Activated CD8-positive, alpha-beta memory T cell treated with anti-CD3 and anti-CD28 coated beads, Interleukin-2, amount 50 U/mL, for 1 hour (primary cell): ENCODE measurements at regions not wholly inside any gene's neighbourhood (a gene's known extent, or its start where the extent isn't known, plus 50 kb on each side); places are given as distances from the start of the nearest gene placed in this dataset.

Experiments used
- DNase-seq: peaks from one replicate; pipeline ENCODE4 v3.0.0-alpha.2; 2020; ENCODE audit errors: extremely low read depth

DNA sequence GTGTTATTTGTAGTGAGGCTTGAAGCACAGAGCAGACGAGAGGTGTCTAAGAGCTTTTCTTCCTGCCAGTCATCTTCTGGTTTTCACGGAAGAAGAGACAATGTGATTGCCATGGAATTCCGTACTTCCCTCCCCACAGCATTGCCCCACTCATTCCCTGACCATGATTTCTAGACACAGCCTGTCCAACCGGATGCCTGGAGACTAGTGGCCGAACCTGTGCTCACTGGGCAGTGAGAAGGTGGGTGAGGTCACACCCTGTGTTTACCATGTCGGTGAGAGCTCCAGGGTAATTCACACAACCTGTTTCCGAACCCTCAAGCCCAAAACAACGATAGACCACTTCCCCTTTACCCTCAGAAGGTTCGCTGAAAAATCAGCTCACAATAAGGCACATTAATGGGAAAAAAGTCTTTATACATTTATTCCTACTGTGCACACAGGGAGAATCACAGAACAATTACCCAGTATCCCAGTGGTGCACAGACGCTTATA, 271.9 kb upstream of the FMN2 start:
- DNase-seq: no peak

DNA sequence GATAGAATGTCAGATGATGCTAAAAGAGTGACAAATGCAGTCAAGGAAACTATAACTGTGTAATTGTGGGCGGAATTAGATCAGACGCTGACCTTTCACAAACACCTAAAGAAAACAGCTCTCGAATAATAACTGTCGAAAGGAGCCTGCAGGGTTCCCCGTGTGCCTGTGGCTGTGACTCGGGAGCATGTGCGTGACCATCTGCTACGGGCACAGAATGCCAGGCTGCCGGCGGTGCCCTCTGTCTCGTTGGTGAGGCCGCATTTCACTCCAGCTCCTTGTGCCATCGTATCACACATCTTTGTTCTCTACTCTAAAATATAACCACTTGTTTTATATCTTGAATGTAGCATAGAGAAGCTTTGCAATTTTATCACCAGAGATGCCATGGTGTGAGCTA, 267.8 kb upstream of the FMN2 start:
- DNase-seq: no peak

DNA sequence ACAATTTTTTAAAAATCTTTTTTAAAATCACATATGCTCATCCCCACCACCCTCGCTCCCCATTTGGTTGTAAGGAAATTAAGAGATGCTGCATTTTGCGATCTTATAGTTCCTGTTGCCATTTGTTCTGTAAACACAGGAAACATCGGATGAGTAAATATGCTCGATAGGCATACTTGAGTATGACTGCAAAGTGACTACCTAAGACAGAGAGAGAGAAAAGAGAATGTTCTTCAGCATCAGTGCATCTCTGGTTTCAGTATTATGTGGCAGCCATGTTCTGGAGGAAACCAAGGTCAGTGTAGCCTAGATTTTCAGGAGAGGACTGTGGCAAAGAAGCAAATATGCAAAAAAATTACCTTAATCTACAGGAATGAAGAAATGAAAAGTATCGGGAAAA, 265.5 kb upstream of the FMN2 start:
- DNase-seq: no peak

DNA sequence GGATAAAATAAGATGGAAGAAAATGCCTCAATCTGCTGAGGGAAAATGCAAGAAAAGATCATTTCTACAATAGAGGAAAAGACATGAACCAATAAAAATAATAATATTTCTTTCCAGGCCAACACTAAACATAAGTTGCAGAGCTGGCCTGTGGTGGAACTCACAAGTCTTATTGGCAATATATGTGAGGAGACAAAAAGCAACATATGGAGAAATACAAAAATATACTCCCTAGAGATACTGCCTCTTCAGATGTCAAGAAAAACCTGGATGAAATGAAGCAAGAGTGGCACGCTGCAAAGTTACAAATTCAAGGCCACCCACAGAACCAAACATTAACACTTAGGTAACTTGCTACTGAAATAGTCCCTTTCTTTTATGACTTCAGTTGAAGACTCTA, 264.9 kb upstream of the FMN2 start:
- no peak for DNase-seq

DNA sequence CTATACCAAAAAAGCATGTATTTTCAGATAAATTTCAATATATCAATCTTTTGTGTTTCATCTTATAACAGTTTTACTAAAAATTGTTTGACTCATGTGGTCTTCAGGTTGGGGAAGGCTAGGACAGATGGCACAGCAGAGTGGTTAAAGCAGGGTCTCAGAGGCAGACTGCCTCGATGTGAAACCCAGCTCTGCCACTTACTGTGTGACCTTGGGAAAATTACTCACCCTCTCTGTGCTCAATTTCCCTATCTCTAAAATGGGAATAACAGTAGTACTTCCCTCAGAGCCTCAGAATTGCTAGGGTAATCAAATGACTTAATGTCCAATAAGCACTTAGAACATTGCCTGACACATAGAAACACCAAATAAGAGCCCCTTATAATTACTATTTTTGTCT, 262.1 kb upstream of the FMN2 start:
- no peak for DNase-seq

DNA sequence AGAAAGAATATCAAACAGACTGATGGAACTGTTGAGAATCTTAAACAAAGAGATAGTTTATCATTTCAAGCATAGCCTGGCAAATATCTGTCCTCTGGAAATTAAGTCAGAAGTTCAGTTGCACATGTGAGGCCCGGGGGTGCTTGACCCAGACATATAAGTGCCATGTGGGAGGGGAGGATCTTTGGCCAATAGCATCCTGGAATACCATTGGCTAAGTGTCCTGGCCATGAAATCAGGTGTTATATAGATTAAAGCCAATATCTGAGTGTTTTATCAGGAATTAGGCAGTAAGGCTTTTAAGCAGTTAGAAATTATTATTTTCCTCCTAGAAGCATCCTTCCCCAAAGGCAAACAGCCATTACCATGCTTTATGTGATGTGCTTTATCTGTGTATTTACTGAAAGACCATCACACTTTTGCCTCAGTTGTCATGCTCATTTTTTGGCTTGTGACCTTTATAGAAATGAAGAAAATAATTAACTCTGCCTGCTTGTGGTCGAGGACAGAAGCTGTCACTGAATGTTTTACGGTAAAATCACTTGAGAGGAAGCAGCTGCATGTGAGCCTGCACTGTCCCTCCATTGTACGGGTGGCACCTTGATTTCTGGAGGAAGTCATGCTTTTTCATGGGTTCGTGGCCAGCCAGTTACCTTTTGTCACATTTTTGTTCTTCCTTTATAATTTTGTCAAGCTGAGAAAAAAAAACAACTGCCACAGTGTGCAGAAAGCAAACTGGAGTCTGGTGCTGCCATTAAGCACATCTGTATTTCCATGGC, 259.9 kb upstream of the FMN2 start:
- no peak for DNase-seq

DNA sequence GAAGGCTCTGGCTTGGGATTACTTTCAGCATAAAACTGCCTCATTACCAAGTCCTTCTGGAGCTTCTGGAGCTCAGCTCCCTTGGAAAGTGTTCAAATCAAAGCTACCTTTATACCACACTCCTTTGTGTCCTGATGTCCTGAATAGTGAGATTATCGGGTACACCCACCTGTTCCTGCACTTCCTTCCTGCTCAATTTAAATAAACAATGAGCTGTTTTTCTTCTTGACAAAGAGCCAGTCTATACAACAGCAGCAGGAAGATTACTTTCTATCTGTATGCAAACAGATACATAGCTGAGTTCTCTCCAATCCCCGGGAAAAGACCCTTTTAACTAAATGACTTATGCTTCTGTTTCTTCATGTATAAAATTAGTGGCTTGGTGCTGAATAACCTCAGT, 258.0 kb upstream of the FMN2 start:
- DNase-seq: no peak

DNA sequence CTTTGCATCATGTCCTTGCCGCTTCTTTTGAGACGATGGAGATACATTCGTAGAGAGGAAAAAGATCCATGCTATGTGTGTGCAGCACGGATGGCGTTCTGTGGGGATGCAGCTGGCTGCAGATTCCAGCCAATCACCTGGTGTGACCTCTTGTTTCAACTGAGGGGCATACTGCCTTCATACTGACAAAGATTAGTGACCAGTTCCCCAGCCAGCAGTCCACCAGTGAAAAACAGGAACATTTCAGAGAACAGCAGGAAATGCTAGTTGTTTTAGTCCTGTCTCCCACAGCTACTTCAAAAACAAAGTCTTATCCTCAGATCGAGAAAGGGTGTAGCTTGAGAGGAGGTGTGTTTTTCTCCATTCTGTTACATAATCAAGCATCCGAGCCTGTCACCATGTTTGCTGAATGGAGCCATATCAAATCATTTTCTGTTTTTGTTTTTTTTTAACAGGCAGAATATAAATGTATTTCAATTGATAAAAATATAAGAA, 255.7 kb upstream of the FMN2 start:
- DNase-seq: no peak

DNA sequence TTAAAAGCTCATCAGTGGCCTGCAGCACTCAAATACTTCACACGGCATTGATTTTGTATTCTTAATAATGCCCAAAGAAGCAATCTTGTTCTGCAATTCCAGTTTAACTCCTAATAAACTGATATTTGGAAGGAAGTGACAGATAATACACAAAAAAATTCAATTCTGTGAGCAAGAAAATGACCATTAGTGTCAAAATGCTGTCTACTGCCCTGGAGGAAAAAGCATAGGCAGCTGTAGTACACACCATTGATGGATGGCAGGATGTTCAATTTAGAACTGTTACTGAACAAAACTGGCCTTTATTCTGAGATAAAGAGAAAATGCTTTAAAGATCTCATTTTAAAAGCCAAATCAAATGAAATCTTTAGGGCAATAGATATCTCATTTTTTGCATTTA, 251.3 kb upstream of the FMN2 start:
- no peak for DNase-seq

DNA sequence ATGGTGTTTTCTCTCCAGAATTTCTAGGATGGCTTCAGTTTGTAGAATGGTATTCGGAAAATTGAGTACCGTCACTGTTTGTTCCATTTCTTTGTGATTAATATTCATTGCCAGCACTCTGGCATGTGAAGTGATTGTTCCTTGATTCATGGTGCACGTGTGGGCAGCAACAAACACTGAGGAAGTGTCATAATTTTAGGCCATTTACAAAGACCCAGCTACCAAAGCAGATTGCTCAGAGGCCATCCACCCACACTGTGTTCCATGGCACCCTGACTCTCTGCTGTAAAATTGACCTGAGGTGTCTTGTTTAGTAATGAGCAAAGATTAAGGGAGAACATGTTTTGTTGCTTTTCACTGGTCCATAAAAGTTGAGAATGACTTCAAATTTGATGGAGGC, 250.9 kb upstream of the FMN2 start:
- DNase-seq: no peak

DNA sequence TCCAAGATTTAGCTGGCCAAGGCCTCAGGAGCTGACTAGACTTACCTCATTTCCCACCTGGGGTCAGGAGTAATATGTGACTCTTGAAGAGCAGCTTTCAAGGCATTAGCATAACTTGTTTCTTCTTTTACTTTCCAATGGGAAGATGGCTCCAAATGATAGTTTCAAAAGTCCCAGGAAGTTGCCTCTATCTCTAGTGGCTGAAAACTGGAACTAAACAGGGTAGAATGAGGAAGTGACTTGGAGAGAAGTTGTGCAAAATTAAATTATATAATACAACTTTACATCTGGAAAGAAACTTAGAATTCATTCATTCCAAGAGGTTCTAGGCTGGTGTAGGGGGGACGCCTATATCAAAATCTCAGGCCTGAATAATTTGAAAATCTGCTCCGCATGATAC, 250.1 kb upstream of the FMN2 start:
- DNase-seq: no peak

DNA sequence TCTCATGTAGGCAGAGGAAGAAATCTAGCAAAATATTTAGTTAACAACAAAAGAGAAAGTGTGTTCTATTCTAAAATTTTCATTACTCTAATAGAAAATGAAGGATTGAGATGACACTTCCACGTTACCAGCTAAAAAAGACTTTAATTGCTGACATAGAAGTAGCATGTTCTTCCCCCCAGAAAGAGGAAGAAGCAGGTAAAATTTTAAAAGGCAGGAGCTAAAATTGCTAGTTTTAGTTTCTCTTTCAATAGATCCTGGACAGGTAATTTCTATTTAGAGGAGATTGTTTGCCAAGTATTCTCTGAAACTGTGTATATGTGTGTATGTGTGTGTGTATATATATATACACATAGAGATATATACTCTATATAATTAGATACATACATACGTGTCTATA, 248.1 kb upstream of the FMN2 start:
- no peak for DNase-seq

DNA sequence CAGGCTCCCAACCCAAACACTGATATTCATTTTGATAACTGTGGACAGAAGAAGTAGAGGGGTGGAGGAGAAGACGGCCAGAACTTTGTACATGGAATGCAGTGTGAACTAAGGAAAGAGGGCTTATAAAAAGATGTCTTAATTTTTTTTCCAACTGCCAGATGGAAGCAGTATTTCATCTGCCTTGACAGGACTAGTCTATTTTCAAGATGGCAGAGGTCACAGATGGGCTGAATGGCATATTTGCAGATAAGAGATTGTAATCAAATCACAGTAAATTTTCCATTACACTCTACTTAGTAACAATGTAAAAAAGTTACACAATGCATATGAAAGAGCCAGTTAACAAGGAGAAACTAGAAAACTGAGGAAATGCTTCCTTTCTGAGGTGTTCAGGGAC, 246.8 kb upstream of the FMN2 start:
- DNase-seq: no peak

DNA sequence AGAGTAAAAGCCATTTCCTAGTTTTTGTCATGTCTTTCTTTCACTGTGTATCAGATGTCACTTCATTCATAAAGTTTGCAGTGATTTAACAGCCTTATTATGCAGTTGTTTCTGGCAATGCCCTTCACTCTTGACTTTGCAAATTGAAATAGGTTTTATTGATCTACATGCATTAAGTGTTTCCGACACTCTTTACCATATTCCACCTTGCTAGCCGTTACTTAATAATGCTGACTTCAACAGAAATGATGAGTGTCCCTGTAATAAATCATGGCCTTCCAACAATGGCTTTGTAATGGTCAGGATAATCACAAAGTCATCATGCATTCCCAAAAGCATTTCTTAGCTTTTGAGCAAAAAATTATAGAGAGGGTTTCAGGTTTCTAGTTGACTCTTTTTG, 236.8 kb upstream of the FMN2 start:
- DNase-seq: no peak

DNA sequence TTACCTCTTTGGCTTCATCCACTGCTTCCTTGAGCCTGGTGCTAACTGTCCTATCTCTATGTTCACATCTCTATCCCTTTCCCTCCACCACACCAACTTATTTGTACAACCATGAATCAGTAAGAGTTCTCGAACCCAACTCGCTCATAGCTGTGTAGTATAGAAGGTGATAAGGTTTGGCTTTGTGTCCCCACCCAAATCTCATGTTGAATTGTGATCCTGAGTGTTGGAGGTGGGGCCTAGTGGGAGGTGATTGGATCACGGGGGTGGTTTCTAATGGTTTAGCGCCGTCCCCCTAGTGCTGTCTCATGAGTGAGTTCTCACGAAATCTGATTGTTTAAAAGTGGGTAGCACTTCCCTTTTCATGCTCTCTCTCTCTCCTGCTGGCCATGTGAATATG, 235.6 kb upstream of the FMN2 start:
- no peak for DNase-seq

DNA sequence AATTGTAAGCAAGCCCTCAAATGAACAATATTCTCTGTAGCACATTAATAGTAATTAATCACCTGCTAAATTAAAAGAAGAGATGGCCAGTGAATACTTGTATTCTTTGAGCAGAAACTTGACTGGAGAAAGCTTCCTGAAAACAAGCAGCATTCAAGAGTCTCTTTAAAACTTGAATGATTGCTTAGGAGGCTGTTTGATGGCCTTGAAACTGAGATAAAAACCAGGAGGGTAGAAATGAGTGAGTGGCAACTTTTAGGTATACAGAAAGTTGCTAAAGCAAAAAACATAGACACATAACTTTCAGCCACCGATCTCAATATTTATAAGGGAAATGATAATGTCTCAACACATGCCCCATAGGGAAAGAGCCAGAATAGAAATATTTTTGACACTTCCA, 234.8 kb upstream of the FMN2 start:
- DNase-seq: no peak

DNA sequence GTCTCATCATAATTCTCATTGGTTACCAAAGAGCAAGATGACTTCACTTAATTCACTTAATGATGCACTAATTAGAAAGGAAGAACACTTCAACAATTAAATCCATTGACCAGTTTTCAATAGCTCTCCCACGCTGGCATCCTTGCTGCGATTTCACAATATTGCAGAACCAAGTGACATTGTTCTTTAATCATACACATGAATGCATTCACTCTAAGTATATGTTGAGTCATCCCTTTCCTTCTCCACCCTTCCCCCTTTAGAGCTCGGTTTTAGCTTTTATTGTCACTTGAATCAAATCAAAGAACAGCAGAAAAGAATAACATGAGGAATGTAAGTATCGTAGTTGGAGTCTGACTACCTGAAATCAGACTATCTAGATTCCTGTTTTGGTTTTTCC, 233.6 kb upstream of the FMN2 start:
- DNase-seq: no peak

DNA sequence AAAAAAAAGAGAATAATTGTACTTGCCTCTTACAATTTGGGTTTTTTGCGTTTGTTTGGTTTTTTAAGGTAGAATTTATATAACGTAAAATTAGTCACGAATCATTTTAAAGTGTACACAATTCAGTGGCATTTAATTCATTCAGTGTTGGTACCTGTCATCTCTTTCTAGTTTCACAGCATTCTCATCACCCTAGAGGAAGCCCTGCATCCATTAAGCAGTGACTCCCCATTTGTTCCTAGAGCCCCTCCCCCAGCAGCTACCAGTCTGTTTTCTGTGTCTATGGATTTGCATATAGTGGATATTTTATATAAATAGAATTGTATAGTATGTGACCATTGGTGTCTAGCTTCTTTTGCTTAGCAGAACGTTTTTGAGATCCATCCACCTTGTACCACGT, 233.2 kb upstream of the FMN2 start:
- no peak for DNase-seq

DNA sequence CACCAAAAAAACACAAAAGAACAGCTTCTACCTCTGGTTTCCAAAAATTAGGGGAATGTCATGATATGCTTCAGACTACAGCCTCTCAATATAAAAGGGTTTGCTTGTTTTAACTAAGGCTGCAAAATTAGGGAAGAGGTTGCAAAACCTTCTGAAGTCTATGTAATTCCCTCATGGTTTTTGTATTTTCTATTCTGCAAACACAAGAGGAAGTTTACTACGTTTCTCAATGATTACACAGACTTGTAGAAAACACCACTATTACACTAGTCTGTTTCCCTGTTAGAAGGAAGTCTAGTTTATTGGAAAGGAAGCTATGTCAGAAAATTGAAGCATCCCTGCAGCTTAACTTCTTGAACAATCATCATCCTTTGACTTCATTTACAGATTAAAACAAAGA, 229.7 kb upstream of the FMN2 start:
- no peak for DNase-seq

DNA sequence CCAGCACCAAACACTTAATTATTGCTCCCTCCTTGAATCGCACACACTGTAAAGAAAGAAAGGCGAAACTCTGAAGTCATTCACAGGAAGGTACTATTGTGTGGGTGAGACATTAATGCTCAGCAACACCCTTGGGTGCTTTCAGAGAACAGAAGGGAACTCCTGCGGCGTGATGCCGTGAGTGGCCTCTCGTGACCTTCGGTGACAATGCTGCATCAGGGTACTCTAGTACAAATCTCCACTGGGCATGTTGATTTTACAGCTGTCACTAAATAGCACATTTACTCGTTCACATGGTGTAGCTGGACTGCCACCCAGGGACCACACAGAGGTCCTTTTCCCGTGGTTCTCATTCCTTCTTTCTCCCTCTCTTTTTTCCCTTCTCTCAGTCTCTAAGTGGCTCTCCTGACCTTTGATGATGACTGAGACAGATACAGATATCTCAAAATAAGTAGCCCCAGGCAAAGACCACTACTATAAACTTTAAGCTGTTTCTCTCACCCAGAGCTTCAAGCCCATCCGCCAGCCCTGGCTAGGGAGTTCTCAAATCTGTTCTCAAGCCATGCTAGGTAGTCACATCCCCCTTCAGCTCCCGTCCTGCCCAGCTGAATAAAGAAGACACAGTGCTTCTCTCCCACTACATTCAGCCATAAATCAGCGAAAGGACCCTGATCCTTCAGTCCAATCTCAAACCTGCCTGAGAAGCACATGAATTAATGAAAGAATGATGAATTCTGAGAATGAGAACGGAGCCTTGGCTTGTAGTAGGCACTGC, 223.4 kb upstream of the FMN2 start:
- no peak for DNase-seq

DNA sequence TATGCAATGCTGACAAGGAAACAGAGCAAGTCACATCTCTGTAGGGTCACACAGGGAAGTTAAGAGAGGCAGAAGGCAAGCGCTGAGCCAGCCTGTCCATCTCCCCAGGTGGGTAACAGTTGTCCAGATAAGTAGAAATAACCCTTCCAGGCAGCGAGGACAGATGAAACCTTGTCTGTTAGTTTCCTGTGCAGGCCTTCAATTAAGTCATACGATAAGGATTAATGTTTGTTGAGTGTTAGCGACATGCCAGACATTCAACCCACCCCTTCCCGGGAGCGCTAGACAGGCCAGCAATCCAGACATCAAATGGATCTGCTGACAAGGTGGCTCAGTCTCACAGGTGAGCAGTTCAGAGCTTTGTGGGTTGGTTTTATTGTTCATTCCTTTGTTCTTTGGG, 221.5 kb upstream of the FMN2 start:
- DNase-seq: no peak

DNA sequence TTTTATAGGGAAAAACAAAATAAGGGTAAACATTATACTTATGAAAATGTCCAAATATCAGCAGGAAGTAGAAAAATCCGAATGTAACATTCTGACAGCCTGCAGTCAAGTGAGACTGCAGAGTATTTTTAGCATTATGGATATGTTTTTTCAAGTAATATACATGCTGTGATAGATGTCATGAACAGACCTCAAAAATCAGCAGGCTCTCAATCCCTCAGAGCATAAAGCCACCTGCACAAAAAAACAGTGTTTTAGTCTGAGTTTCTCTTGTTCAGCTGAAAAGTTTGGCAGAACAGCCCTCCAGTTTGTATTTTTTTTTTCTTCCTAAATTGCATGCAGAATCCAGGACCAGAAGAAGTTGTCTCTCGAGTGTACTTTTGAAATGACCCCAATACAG, 219.1 kb upstream of the FMN2 start:
- no peak for DNase-seq

DNA sequence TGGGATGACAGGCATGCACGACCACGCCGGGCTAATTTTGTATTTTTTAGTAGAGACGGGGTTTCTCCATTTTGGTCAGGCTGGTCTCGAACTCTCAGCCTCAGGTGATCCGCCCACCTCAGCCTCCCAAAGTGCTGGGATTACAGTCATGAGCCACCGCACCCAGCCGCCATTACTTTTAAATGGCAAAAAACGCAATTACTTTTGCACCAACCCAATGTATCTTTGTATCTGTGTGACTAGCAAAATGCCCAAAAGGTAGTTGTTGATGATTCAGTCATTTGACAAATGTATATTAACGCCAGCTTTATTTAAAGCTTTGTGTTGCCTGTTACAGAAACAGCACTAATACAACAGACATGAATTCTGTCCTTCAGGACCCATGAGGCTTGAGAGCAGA, 216.9 kb upstream of the FMN2 start:
- no peak for DNase-seq
